HG03159 (cell line): ENCODE measurements at regions not wholly inside any gene's neighbourhood (a gene's known extent, or its start where the extent isn't known, plus 50 kb on each side); places are given as distances from the start of the nearest gene placed in this dataset.
"Not testable (repeated sequence)": the region's sequence is repeated elsewhere in the genome, so short reads cannot be mapped to it uniquely, and the experiment has no call there.

ENCODE experiments used
- ATAC-seq: cut with Tn5 transposase; IDR thresholded peaks from one replicate; pipeline ENCODE4 v1.9.1; 2021; ENCODE audit warnings: mild to moderate bottlenecking, moderate library complexity; ENCODE audit not compliant: unreplicated experiment

DNA sequence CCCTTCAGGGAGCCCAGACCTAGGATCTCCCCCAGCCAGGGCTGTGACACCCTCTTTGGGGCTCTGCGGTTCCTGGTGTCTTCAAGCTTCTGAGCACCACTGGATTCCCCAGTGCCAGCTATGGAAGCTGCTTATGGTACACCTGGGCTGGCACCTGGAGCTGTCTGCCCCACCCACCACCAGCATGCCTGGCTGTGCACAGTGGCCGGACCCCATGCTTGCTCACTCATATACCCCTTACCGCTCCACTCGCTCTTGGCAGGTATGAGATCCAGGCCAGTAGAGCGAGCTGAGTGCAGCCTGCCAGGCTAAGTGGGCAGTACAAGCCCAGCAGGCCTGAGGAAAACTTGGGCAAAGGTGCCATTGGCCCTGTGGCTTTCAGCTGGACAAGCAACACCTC, 114.0 kb downstream of the DACT1 start:
- no peak for ATAC-seq

DNA sequence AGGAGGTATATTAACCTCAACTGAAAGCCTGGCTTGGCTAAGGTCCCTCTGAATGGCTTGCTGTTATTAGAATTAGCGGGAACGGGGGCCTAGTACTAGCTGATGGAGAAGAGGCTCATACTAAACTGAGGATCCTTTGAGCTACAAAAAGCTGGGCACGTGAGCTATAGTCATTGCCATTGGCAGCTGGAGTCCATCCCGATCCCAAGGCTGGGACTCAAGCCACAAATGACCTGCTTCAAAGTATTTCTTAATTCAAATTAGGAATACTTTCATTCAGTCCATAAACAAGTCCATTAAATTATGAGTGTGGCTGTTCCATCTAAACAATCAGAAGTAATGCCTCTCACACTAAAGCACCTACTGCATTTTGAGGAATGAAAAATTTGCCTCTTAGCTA, 114.5 kb downstream of the DACT1 start:
- ATAC-seq: no peak

GRCh38 chr14:58752771-58753201, 115.0 kb downstream of the DACT1 start:
- ATAC-seq: no peak

DNA sequence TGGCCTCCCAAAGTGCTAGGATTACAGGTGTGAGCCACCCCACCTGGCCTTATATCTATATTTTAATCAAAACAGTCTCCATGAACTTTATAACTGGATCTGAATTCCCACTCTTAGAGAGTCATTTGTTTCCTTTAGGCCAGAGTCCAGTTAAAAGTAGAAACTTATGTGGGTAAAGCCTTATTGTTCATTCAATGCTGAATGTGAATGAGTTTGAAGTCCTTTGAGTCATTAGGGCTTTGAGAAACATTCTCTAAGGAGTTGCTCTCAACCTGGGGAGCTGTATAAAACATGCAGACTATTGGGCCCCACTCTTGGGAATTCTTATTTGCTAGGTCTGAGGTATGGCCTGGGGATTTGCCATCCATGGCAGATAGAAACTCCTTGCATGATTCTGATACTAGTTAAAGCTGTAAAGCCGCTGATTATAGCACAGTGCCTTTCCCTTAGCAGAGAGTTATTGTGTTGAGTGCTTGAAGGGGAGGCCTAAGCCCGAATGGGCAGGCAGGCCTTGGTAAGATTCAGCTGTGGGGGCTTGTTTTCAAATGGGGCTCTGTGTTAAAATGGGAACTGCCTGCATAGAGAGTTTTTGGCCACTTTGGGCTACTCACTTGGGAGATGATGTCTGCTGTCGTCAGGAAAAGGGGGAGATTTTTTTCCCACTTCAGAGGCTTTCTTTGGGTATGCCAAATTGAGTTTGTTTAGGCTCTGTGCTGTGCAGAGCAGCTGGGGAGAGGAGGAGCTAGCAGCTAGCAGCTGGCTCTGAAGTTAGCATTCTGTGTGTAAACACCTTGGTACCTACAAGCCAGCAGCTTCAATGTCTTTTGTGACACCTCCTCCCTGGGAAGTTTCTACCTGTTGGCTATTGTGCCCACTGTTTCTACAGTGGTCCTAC, 117.5 kb downstream of the DACT1 start:
- ATAC-seq: no peak

GRCh38 chr14:58760121-58760520, 122.4 kb downstream of the DACT1 start:
- no peak for ATAC-seq

DNA sequence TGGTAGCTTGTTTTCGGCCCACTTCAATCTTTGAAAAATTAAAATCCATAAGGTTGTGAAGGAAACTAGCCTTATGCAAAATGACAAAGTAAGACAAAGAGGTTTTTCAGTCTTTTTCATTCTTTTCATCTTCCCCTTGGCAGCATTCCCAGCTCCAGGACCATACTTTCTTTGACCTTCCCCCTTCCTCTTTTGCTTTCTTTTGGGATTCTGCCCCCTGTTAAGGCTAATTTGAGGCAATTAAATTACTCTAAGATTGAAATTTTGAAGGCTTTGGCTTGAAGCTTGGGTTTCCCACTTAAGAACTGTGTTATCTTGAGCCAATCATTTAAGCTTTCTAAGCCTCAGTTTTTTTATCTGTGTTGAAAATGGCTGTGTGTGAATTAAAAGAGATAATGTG, 124.9 kb downstream of the DACT1 start:
- ATAC-seq: no peak

GRCh38 chr14:58763210-58763609, 125.4 kb downstream of the DACT1 start:
- ATAC-seq: no peak

GRCh38 chr14:58765418-58765831, 127.7 kb downstream of the DACT1 start:
- no peak for ATAC-seq

GRCh38 chr14:58765843-58766242, 128.1 kb downstream of the DACT1 start:
- ATAC-seq: no peak

- no peak for ATAC-seq
Measured at GRCh38 chr14:58769011-58769643, 131.4 kb downstream of the DACT1 start.

GRCh38 chr14:58769771-58770170, 132.0 kb downstream of the DACT1 start:
- no peak for ATAC-seq

GRCh38 chr14:58770491-58770982, 132.8 kb downstream of the DACT1 start:
- no peak for ATAC-seq

DNA sequence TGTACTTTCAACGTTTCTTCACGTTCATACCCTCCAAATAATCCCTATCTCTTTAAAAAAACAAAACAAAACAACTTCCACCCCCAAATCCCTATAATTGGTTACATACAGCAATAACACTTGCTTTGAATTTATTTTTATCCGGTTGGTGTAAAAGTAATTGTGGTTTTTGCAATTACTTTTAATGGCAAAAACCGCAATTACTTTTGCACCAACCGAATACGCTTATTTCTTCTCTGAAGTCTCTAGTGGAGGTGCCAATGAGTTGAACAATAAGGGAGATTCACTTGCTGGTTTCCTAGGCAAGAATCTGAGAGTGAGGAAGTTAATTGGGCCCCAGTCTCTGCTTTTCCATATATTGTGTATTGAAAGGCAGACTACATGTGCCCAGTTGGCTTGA, 133.3 kb downstream of the DACT1 start:
- ATAC-seq: no peak

DNA sequence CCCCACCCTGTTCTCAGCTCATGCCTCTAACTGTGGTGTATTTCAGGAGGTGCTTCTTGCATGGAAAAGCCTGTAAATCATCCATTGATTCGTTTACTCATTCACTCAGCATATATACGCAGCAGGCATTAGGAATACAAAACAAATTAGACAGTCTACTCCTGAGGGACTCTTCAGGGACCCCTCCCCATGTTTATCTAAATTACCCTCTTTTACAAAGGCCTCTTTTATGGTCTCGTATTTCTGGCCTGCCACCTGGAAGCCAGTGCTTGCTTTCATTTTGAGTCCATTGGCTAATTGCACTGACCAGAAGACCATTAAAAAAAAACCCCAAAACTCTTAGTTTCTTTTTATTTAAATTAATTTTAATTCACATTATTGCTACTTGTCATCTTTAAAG, 134.4 kb downstream of the DACT1 start:
- no peak for ATAC-seq

DNA sequence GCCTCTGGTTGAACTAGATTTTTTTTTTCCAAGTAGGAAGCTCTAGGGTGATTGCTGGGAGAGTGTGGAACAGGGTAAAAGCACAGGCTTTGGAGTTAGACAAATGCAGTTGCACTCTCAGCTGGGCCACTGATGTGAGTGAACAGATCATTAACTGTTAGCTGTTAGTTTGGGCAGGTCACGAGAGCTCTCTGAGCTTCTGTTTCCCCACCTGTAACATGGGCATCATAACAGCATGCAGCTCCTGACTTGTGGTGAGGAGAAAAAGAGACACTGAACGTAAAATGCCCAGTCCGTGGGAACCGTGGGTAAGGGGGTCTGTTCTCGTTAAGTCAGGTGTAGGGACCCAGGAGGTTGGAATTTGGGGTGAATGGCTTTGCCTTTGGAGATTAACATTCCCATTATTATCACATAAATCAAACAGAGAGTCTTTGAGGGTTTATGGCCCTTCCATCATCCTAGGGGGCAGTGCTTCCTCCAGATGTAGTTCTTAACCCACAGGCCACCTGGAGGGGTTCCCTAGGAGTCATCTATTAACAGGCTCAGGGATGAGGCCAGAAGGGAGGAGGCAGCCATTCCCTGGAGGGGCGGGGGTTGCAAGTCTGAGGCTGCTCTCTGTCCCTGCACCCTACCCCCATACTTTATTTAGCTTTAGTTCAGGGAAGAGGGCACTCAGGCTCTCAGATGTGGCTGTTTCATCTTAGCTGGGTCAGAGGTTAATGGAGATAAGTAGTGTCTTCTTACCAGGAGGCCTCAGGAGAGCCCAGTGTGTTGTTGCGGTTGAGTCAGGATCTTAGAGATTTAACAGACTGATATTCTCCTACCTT, 135.2 kb downstream of the DACT1 start:
- ATAC-seq: no peak

DNA sequence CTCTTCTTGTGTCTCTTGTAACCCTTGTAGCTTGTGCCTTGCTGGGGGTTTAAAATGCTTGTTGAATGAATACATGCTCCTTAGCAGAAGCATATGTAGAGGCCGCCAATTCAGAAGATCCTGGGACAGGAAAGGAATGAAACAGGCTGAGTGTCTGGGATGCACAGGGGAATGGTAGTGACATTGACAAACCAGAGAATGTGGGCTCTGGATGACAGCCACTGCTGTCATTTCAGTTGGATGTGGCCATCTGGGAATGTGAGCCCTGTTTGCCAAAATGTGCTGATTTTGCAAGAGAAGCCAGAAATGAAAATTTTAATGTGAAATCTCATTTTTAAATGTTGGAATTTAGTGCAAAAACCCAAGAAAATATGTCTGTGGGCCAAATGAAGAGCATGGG, 136.8 kb downstream of the DACT1 start:
- no peak for ATAC-seq

- not testable (repeated sequence) for ATAC-seq
Measured at GRCh38 chr14:58775130-58775529, 137.4 kb downstream of the DACT1 start.

DNA sequence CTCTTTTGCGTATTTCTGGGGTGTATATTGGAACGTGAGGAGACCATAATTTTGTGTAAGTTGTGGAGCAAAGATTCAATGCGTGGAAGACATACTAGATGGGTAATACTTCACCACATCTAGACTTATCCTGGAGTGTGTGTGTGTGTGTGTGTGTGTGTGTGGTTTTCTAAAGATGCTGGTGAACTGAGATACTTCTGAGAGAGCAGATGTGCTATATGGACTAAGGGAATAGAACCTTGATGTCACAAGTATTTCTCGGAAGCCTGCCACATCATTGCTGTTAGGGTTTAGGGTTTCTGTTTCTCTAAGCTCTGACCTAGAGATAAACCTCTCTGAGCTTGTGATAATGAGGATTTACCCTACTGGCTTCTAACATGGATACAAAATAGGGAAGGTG, 138.8 kb downstream of the DACT1 start:
- no peak for ATAC-seq

GRCh38 chr14:58777541-58777979, 139.8 kb downstream of the DACT1 start:
- no peak for ATAC-seq

- ATAC-seq: no peak
Measured at GRCh38 chr14:58778202-58778601, 140.4 kb downstream of the DACT1 start.

DNA sequence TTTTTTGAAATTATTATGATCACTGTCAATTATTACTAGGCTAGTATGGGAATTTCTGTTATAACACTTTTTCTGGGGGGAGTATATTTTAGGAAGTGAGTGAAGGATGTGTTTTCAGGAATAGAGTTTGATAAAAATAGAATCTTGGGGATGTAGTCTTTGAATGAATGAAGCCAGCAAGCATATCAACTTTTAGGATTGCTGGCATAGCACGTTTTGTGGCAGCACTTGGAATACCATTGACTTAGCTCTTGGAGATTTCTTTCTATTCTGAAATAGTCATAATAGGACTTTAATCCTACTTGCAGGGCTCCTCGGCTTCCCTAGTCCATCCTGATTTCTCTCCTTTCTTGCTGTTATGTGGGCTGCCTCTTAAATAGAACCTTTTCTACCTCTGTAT, 141.6 kb downstream of the DACT1 start:
- ATAC-seq: no peak
